ENCODE measurements at regions not wholly inside any gene's neighbourhood (a gene's known extent, or its start where the extent isn't known, plus 50 kb on each side); places are given as distances from the start of the nearest gene placed in this dataset.

DNA sequence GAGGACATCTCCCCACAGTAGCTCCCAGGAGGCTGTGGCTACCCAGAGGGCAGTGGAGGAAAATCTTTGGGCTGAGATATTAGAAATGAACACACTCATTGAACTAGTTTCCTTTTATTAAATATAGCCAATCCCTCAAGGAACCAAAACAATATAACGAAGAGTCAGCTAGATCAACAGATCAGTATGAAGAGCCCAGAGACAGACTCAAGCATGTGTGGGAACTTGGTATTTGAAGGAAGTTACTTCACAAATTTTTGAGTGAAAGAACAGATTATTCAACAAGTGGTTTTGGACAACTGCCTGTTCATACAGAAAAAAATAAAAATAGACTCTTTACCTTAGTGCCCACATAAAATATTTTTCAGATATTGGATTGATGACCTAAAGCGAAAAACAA is 183.6 kb upstream of the PMFBP1 start:
- intact Hi-C loops (cut with micrococcal nuclease) = no loop called here

GRCh38 chr16:72349719-72350118 is 177.8 kb upstream of the PMFBP1 start:
- no peaks in the 10 kb centered on the region for H3K27me3 Mint-ChIP-seq
- no peak for DNase-seq

More for the DNA sequence above, 183.6 kb upstream of the PMFBP1 start:
- Mint-ChIP-seq H3K4me1 (no peaks in the 10 kb centered on the region), H3K36me3 (ENCODE audit: low read depth) (no peaks in the 10 kb centered on the region), H3K4me3 (no peak overlapping the region), H3K27me3 (no peaks in the 10 kb centered on the region), H3K9me3 (peaks cover 3% of the 10 kb centered on the region), H3K27ac (no peak overlapping the region)
- ChIA-PET POLR2A (no interaction called here), CTCF (no interaction called here)
- ATAC-seq (ENCODE audit: low read depth) (no peak), DNase-seq (no peak)
- TF ChIP-seq, protein P1, sequence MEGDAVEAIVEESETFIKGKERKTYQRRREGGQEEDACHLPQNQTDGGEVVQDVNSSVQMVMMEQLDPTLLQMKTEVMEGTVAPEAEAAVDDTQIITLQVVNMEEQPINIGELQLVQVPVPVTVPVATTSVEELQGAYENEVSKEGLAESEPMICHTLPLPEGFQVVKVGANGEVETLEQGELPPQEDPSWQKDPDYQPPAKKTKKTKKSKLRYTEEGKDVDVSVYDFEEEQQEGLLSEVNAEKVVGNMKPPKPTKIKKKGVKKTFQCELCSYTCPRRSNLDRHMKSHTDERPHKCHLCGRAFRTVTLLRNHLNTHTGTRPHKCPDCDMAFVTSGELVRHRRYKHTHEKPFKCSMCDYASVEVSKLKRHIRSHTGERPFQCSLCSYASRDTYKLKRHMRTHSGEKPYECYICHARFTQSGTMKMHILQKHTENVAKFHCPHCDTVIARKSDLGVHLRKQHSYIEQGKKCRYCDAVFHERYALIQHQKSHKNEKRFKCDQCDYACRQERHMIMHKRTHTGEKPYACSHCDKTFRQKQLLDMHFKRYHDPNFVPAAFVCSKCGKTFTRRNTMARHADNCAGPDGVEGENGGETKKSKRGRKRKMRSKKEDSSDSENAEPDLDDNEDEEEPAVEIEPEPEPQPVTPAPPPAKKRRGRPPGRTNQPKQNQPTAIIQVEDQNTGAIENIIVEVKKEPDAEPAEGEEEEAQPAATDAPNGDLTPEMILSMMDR (IDR thresholded peaks at IDR 0.05) = no peak

GRCh38 chr16:72332926-72333325 is 161.0 kb upstream of the PMFBP1 start:
- ATAC-seq (ENCODE audit: low read depth) = no peak
- intact Hi-C loops (cut with micrococcal nuclease) = no loop called here
- Mint-ChIP-seq H3K36me3 (ENCODE audit: low read depth) (peaks cover 27% of the 10 kb centered on the region), H3K4me3 (no peak overlapping the region), H3K9me3 (peaks cover 28% of the 10 kb centered on the region), H3K27ac (no peak overlapping the region), H3K27me3 (no peaks in the 10 kb centered on the region), H3K4me1 (no peaks in the 10 kb centered on the region)
- no peak for DNase-seq
- CTCF ChIA-PET = no interaction called here
- TF ChIP-seq, protein P1 (IDR thresholded peaks at IDR 0.05) = no peak
- POLR2A ChIA-PET = no interaction called here

More at GRCh38 chr16:72349719-72350118, 177.8 kb upstream of the PMFBP1 start:
- Mint-ChIP-seq H3K4me1 (no peaks in the 10 kb centered on the region), H3K9me3 (peaks cover 3% of the 10 kb centered on the region), H3K27ac (no peak overlapping the region), H3K4me3 (no peak overlapping the region), H3K36me3 (ENCODE audit: low read depth) (peaks cover 7% of the 10 kb centered on the region)
- TF ChIP-seq, protein P1 (IDR thresholded peaks at IDR 0.05) = no peak
- ATAC-seq (ENCODE audit: low read depth) = no peak
- POLR2A ChIA-PET = no interaction called here
- CTCF ChIA-PET = no interaction called here
- intact Hi-C loops (cut with micrococcal nuclease) = no loop called here

- intact Hi-C loops (cut with micrococcal nuclease) = no loop called here
- Mint-ChIP-seq H3K4me3 (no peak overlapping the region), H3K4me1 (no peaks in the 10 kb centered on the region), H3K27ac (no peak overlapping the region), H3K36me3 (ENCODE audit: low read depth) (peaks cover 43% of the 10 kb centered on the region), H3K27me3 (no peaks in the 10 kb centered on the region), H3K9me3 (peaks cover 44% of the 10 kb centered on the region)
- TF ChIP-seq, protein P1 (IDR thresholded peaks at IDR 0.05) = no peak
- DNase-seq (no peak), ATAC-seq (ENCODE audit: low read depth) (no peak)
- ChIA-PET CTCF (no interaction called here), POLR2A (no interaction called here)
Observed at GRCh38 chr16:72324578-72324977, 152.6 kb upstream of the PMFBP1 start.

GRCh38 chr16:72317446-72317845 is 145.5 kb upstream of the PMFBP1 start:
- no peak overlapping the region for H3K27ac Mint-ChIP-seq
- no peak for DNase-seq
- H3K4me3 Mint-ChIP-seq = no peak overlapping the region
- ChIA-PET CTCF (no interaction called here), POLR2A (no interaction called here)
- no peaks in the 10 kb centered on the region for H3K4me1 Mint-ChIP-seq
- peaks cover 26% of the 10 kb centered on the region for H3K36me3 Mint-ChIP-seq (ENCODE audit: low read depth)
- H3K9me3 Mint-ChIP-seq = peaks cover 24% of the 10 kb centered on the region
- TF ChIP-seq, protein P1 (IDR thresholded peaks at IDR 0.05) = no peak
- intact Hi-C loops (cut with micrococcal nuclease) = no loop called here
- H3K27me3 Mint-ChIP-seq = no peaks in the 10 kb centered on the region
- no peak for ATAC-seq (ENCODE audit: low read depth)
